ENCODE measurements at regions not wholly inside any gene's neighbourhood (a gene's known extent, or its start where the extent isn't known, plus 50 kb on each side); places are given as distances from the start of the nearest gene placed in this dataset. TPM values are rescaled to one million over a fixed set of nuclear protein-coding genes. Genes with fewer than 3 reads are reported as not detected.

Small RNA genes in the stretch of these regions (small RNA-seq; reads per million reads assigned to genes)
- gene UQCRHP3 (ENCODE audit: insufficient read length, low read depth), result not detected
